Astrocyte of the spinal cord (primary cell): ENCODE measurements at regions not wholly inside any gene's neighbourhood (a gene's known extent, or its start where the extent isn't known, plus 50 kb on each side); places are given as distances from the start of the nearest gene placed in this dataset.

Experiments
- DNase-seq: peaks from one replicate; pipeline ENCODE4 v3.0.0; 2011; ENCODE audit warnings: low read depth, low spot score
- H3K4me3 ChIP-seq: 2 replicates; pipeline ENCODE4 v1.5.1; 2011; ENCODE audit warnings: low read depth, mild to moderate bottlenecking, low read length, moderate library complexity
- CTCF ChIP-seq: IDR thresholded peaks from 2 replicates; pipeline ENCODE4 v1.5.1; 2012; ENCODE audit warnings: low read depth, mild to moderate bottlenecking, low read length, inconsistent platforms
- in situ Hi-C: cut with HindIII; loops from 2 replicates; pipeline ENCODE4 v1.10.0; 2017; ENCODE audit warnings: low sequenced_read_pairs

GRCh38 chr10:2620827-2621521 is 446.4 kb upstream of the PFKP start:
- in situ Hi-C loops = no loop called here
- H3K4me3 ChIP-seq = no peak overlapping the region

GRCh38 chr10:2619916-2620315 is 447.4 kb upstream of the PFKP start:
- TF ChIP-seq CTCF = no peak
- in situ Hi-C loops = no loop called here
- no peak overlapping the region for H3K4me3 ChIP-seq
- no peak for DNase-seq

More at GRCh38 chr10:2620827-2621521, 446.4 kb upstream of the PFKP start:
- TF ChIP-seq CTCF = no peak
- DNase-seq = no peak

- DNase-seq = no peak
- peak; percentile 16 for TF ChIP-seq CTCF
- in situ Hi-C loops = no loop called here
- H3K4me3 ChIP-seq = no peak overlapping the region
Measured at GRCh38 chr10:2619472-2619871, 447.9 kb upstream of the PFKP start.

- no peak for DNase-seq
- in situ Hi-C loops = no loop called here
- no peak for TF ChIP-seq CTCF
- no peak overlapping the region for H3K4me3 ChIP-seq
Measured at GRCh38 chr10:2618690-2619089, 448.7 kb upstream of the PFKP start.

- H3K4me3 ChIP-seq = no peak overlapping the region
- no peak for TF ChIP-seq CTCF
- in situ Hi-C loops = no loop called here
- DNase-seq = no peak
Measured at GRCh38 chr10:2616215-2616614, 451.1 kb upstream of the PFKP start.

GRCh38 chr10:2611603-2612002 is 455.7 kb upstream of the PFKP start:
- no peak for TF ChIP-seq CTCF
- H3K4me3 ChIP-seq = no peak overlapping the region
- no peak for DNase-seq
- in situ Hi-C loops = no loop called here

- no peak for DNase-seq
- in situ Hi-C loops = no loop called here
- TF ChIP-seq CTCF = no peak
- H3K4me3 ChIP-seq = no peak overlapping the region
Measured at GRCh38 chr10:2610946-2611345, 456.4 kb upstream of the PFKP start.
